GM18909 (cell line): ENCODE measurements at regions not wholly inside any gene's neighbourhood (a gene's known extent, or its start where the extent isn't known, plus 50 kb on each side); places are given as distances from the start of the nearest gene placed in this dataset.

Source experiments
- ATAC-seq: cut with Tn5 transposase; IDR thresholded peaks from one replicate; pipeline ENCODE4 v1.9.1; 2021; ENCODE audit warnings: mild to moderate bottlenecking; ENCODE audit not compliant: unreplicated experiment, poor library complexity

GRCh38 chr2:144580521-144581161, 60.7 kb upstream of the ZEB2 start:
- no peak for ATAC-seq

GRCh38 chr2:144579556-144579955, 59.6 kb upstream of the ZEB2 start:
- ATAC-seq = no peak

GRCh38 chr2:144578099-144578498, 58.2 kb upstream of the ZEB2 start:
- ATAC-seq = no peak

- peak; percentile 84 for ATAC-seq
These were observed 53.1 kb upstream of the ZEB2 start for GRCh38 chr2:144572977-144573376.

GRCh38 chr2:144571770-144572169, 51.9 kb upstream of the ZEB2 start:
- no peak for ATAC-seq

GRCh38 chr2:144570566-144570965, 50.6 kb upstream of the ZEB2 start:
- ATAC-seq = no peak
